LNCaP clone FGC (cell line): ENCODE measurements at regions not wholly inside any gene's neighbourhood (a gene's known extent, or its start where the extent isn't known, plus 50 kb on each side); places are given as distances from the start of the nearest gene placed in this dataset.
A peak's percentile ranks its signal among the peaks of the same experiment; 100 is the strongest.

Source experiments
- DNase-seq: peaks from one replicate; pipeline ENCODE4 v3.0.0-alpha.2; 2011; ENCODE audit warnings: low read depth
- H3K4me3 ChIP-seq: 2 replicates; pipeline ENCODE4 v1.5.1; 2011; ENCODE audit warnings: mild to moderate bottlenecking, low read depth, low read length, control low read depth
- CTCF ChIP-seq: IDR thresholded peaks from 2 replicates; pipeline ENCODE4 v1.5.1; 2012; ENCODE audit warnings: mild to moderate bottlenecking; ENCODE audit not compliant: control insufficient read depth, insufficient read depth; ENCODE audit errors: extremely low read depth

GRCh38 chr2:78330193-78330592, 695.3 kb upstream of the REG3G start:
- no peak for DNase-seq
- TF ChIP-seq CTCF = no peak
- no peak overlapping the region for H3K4me3 ChIP-seq

- no peak overlapping the region for H3K4me3 ChIP-seq
- DNase-seq = no peak
- TF ChIP-seq CTCF = 0 out of 2 replicates have a peak, but pooled peaks have one; percentile 13
Observed at GRCh38 chr2:78351208-78351607, 674.3 kb upstream of the REG3G start.

GRCh38 chr2:78353168-78353567, 672.3 kb upstream of the REG3G start:
- no peak for TF ChIP-seq CTCF
- DNase-seq = no peak
- H3K4me3 ChIP-seq = no peak overlapping the region

GRCh38 chr2:78355967-78356366, 669.5 kb upstream of the REG3G start:
- TF ChIP-seq CTCF = no peak
- no peak overlapping the region for H3K4me3 ChIP-seq
- no peak for DNase-seq

GRCh38 chr2:78383576-78383975, 641.9 kb upstream of the REG3G start:
- H3K4me3 ChIP-seq = no peak overlapping the region
- no peak for TF ChIP-seq CTCF
- DNase-seq = no peak

GRCh38 chr2:78397198-78397597, 628.3 kb upstream of the REG3G start:
- no peak for DNase-seq
- no peak for TF ChIP-seq CTCF

GRCh38 chr2:78407960-78408794, 617.3 kb upstream of the REG3G start:
- no peak for TF ChIP-seq CTCF
- no peak for DNase-seq
- no peak overlapping the region for H3K4me3 ChIP-seq

More at GRCh38 chr2:78397198-78397597, 628.3 kb upstream of the REG3G start:
- no peak overlapping the region for H3K4me3 ChIP-seq
